Parathyroid adenoma (tissue), 2 donors: ENCODE measurements at regions not wholly inside any gene's neighbourhood (a gene's known extent, or its start where the extent isn't known, plus 50 kb on each side); places are given as distances from the start of the nearest gene placed in this dataset.

Source experiments
- H2AFZ ChIP-seq: fragments of 300-600 bp; sonication (generic); one replicate; pipeline ENCODE4 v1.7.0; 2017; ENCODE audit warnings: antibody characterized with exemption, mild to moderate bottlenecking
- H3K27ac ChIP-seq: fragments of 300-600 bp; sonication (generic); one replicate; pipeline ENCODE4 v1.7.0; 2017
- H3K27me3 ChIP-seq: fragments of 300-600 bp; sonication (generic); one replicate; pipeline ENCODE4 v1.7.0; 2017; ENCODE audit warnings: low read length; ENCODE audit not compliant: control insufficient read depth, insufficient read depth
- H3K36me3 ChIP-seq: fragments of 300-600 bp; sonication (generic); one replicate; pipeline ENCODE4 v1.7.0; 2017; ENCODE audit warnings: low read length; ENCODE audit not compliant: control insufficient read depth, insufficient read depth
- H3K4me1 ChIP-seq: fragments of 300-600 bp; sonication (generic); one replicate; pipeline ENCODE4 v1.7.0; 2017; ENCODE audit warnings: control low read depth
- H3K4me2 ChIP-seq: fragments of 300-600 bp; sonication (generic); one replicate; pipeline ENCODE4 v1.7.0; 2017; ENCODE audit warnings: low read length
- H3K4me3 ChIP-seq: fragments of 300-600 bp; sonication (generic); one replicate; pipeline ENCODE4 v1.7.0; 2017; ENCODE audit warnings: low read depth, low read length
- H3K79me2 ChIP-seq: fragments of 300-600 bp; sonication (generic); one replicate; pipeline ENCODE4 v1.7.0; 2017; ENCODE audit warnings: control low read depth
- H3K9ac ChIP-seq: fragments of 300-600 bp; sonication (generic); one replicate; pipeline ENCODE4 v1.7.0; 2017; ENCODE audit warnings: mild to moderate bottlenecking
- H3K9me3 ChIP-seq: fragments of 300-600 bp; sonication (generic); one replicate; pipeline ENCODE4 v1.7.0; 2017; ENCODE audit warnings: low read length; ENCODE audit not compliant: control insufficient read depth
- TF ChIP-seq, protein P1 (sequence below): fragments of 300-600 bp; sonication (generic); IDR thresholded peaks from one replicate; pipeline ENCODE4 v1.7.0; 2017; ENCODE audit warnings: antibody characterized with exemption, mild to moderate bottlenecking
- donor health status: primary hyperparathyroidism.

GRCh38 chr16:11461595-11461990 is 116.3 kb downstream of the RMI2 start:
- TF ChIP-seq, protein P1, sequence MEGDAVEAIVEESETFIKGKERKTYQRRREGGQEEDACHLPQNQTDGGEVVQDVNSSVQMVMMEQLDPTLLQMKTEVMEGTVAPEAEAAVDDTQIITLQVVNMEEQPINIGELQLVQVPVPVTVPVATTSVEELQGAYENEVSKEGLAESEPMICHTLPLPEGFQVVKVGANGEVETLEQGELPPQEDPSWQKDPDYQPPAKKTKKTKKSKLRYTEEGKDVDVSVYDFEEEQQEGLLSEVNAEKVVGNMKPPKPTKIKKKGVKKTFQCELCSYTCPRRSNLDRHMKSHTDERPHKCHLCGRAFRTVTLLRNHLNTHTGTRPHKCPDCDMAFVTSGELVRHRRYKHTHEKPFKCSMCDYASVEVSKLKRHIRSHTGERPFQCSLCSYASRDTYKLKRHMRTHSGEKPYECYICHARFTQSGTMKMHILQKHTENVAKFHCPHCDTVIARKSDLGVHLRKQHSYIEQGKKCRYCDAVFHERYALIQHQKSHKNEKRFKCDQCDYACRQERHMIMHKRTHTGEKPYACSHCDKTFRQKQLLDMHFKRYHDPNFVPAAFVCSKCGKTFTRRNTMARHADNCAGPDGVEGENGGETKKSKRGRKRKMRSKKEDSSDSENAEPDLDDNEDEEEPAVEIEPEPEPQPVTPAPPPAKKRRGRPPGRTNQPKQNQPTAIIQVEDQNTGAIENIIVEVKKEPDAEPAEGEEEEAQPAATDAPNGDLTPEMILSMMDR: no peak
- no peak overlapping the region for H3K4me3 ChIP-seq

GRCh38 chr16:11462036-11462435 is 116.8 kb downstream of the RMI2 start:
- Histone ChIP-seq H3K27ac (no peak overlapping the region), H3K79me2 (no peaks in the 10 kb centered on the region), H3K9ac (no peak overlapping the region), H3K27me3 (no peaks in the 10 kb centered on the region), H3K4me2 (no peak overlapping the region), H3K4me3 (no peak overlapping the region), H2AFZ (no peak overlapping the region), H3K9me3 (no peaks in the 10 kb centered on the region), H3K4me1 (no peaks in the 10 kb centered on the region), H3K36me3 (no peaks in the 10 kb centered on the region)
- TF ChIP-seq, protein P1: no peak

More at GRCh38 chr16:11461595-11461990, 116.3 kb downstream of the RMI2 start:
- Histone ChIP-seq H3K9ac (no peak overlapping the region), H3K27me3 (no peaks in the 10 kb centered on the region), H3K4me1 (no peaks in the 10 kb centered on the region), H3K79me2 (no peaks in the 10 kb centered on the region), H2AFZ (no peak overlapping the region), H3K9me3 (no peaks in the 10 kb centered on the region), H3K27ac (no peak overlapping the region), H3K4me2 (no peak overlapping the region), H3K36me3 (no peaks in the 10 kb centered on the region)

DNA sequence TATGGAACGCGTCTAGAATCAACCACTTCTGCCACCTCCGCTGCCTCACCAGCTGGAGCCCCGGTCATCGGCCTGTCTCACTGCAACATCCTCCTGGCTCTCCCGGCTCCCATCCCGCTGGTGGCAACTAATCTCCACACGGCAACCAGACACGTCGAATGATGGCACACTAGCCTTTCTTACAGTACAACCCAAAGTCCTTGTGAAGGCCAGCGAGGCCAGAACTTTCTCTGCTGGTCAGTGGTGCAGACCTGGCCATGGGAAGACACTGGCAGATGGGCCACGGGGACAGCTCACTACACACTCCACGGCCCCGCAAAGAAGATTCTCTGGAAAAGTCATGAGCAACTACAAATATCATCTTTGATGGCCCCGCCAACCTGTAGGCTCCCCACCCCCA is 117.6 kb downstream of the RMI2 start:
- H3K9me3 ChIP-seq: no peaks in the 10 kb centered on the region
- H3K4me2 ChIP-seq: no peak overlapping the region
- H3K36me3 ChIP-seq: no peaks in the 10 kb centered on the region
- no peaks in the 10 kb centered on the region for H3K4me1 ChIP-seq
- no peak overlapping the region for H3K4me3 ChIP-seq
- no peak overlapping the region for H3K9ac ChIP-seq
- H3K27me3 ChIP-seq: no peaks in the 10 kb centered on the region
- no peaks in the 10 kb centered on the region for H3K79me2 ChIP-seq
- no peak overlapping the region for H2AFZ ChIP-seq
- TF ChIP-seq, protein P1: no peak
- H3K27ac ChIP-seq: no peak overlapping the region

GRCh38 chr16:11464241-11464640 is 119.0 kb downstream of the RMI2 start:
- TF ChIP-seq, protein P1: no peak
- Histone ChIP-seq H3K4me2 (no peak overlapping the region), H3K4me3 (no peak overlapping the region), H3K27ac (no peak overlapping the region), H3K9me3 (no peaks in the 10 kb centered on the region), H3K79me2 (no peaks in the 10 kb centered on the region), H3K9ac (no peak overlapping the region), H3K27me3 (no peaks in the 10 kb centered on the region), H3K4me1 (no peaks in the 10 kb centered on the region), H3K36me3 (no peaks in the 10 kb centered on the region), H2AFZ (no peak overlapping the region)

GRCh38 chr16:11465675-11466074 is 120.4 kb downstream of the RMI2 start:
- Histone ChIP-seq H3K4me1 (no peaks in the 10 kb centered on the region), H3K4me3 (no peak overlapping the region), H2AFZ (no peak overlapping the region), H3K36me3 (no peaks in the 10 kb centered on the region), H3K27ac (no peak overlapping the region), H3K4me2 (no peak overlapping the region), H3K9ac (no peak overlapping the region), H3K27me3 (no peaks in the 10 kb centered on the region), H3K9me3 (no peaks in the 10 kb centered on the region), H3K79me2 (no peaks in the 10 kb centered on the region)
- TF ChIP-seq, protein P1: no peak
